Spleen (tissue), 11 donors: ENCODE measurements at regions not wholly inside any gene's neighbourhood (a gene's known extent, or its start where the extent isn't known, plus 50 kb on each side); places are given as distances from the start of the nearest gene placed in this dataset.

Experiments
- DNase-seq: peaks from one replicate; pipeline ENCODE4 v3.0.0-alpha.2; 2020
- H3K27ac ChIP-seq, 8 donors: fragments of 200-600 bp; sonication (generic) in 7 of 8; 1 replicate in 4 of 8; 2 replicates in 4 of 8; pipeline versions ENCODE4 v1.5.0 to v1.8.0; 2016 to 2021; ENCODE audit warnings: inconsistent platforms in 4 of 8, mild to moderate bottlenecking in 4 of 8, moderate library complexity in 1 of 8
- H3K27me3 ChIP-seq, 7 donors: fragments of 200-600 bp; sonication (generic) in 6 of 7; replicated peaks in 1 of 7; 1 replicate in 4 of 7; 2 replicates in 3 of 7; pipeline versions ENCODE4 v1.5.0 to v1.8.0; 2016 to 2021; ENCODE audit warnings: inconsistent platforms in 3 of 7, mild to moderate bottlenecking in 1 of 7
- H3K36me3 ChIP-seq, 6 donors: fragments of 200-600 bp; sonication (generic) in 5 of 6; 1 replicate in 4 of 6; 2 replicates in 2 of 6; pipeline versions ENCODE4 v1.5.0 to v1.8.0; 2016 to 2021; ENCODE audit warnings: inconsistent platforms in 2 of 6
- H3K4me1 ChIP-seq, 6 donors: fragments of 200-600 bp; sonication (generic) in 5 of 6; 1 replicate in 3 of 6; 2 replicates in 3 of 6; pipeline versions ENCODE4 v1.5.0 to v1.8.0; 2016 to 2021; ENCODE audit warnings: inconsistent platforms in 3 of 6
- H3K4me3 ChIP-seq, 8 donors: fragments of 200-600 bp; sonication (generic) in 7 of 8; 1 replicate in 4 of 8; 2 replicates in 4 of 8; pipeline versions ENCODE4 v1.5.0 to v1.8.0; 2016 to 2021; ENCODE audit warnings: inconsistent platforms in 4 of 8, mild to moderate bottlenecking in 4 of 8, moderate library complexity in 2 of 8
- H3K9me3 ChIP-seq, 8 donors: fragments of 200-600 bp; sonication (generic) in 7 of 8; 1 replicate in 4 of 8; 2 replicates in 4 of 8; pipeline versions ENCODE4 v1.5.0 to v1.8.0; 2016 to 2021; ENCODE audit warnings: inconsistent platforms in 4 of 8
- POLR2A ChIP-seq, 3 donors: fragments of 450-650 bp; IDR thresholded peaks; one replicate each; pipeline ENCODE4 v1.5.1; 2017; ENCODE audit warnings: antibody characterized with exemption in 3 of 3, mild to moderate bottlenecking in 1 of 3
- POLR2AphosphoS5 ChIP-seq, 3 donors: sonication (generic); formaldehyde crosslinking; IDR thresholded peaks; one replicate each; pipeline ENCODE4 v1.5.1; 2017; ENCODE audit warnings: antibody characterized with exemption in 3 of 3
- WGBS, 5 donors: extraction: QIAGEN DNeasy Blood & Tissue Kit in 3 of 5; methylation state at CpG; one replicate each; pipeline versions ENCODE4 v1.1.5 to v1.1.7; 2013 to 2018; 5-methylcytosine and 5-hydroxymethylcytosine counted together
- intact Hi-C: fragments of 100-400 bp; cut with DNase I; formaldehyde crosslinking; loops from one replicate; pipeline ENCODE4 v1.15.0; 2023; ENCODE audit warnings: low total_unique reads
- TF ChIP-seq, protein P1 (sequence below), 11 experiments: fragments of 200-600 bp in 7 of 11; fragments of 450-650 bp in 4 of 11; sonication (generic) in 4 of 11; IDR thresholded peaks in 8 of 11; conservative IDR thresholded peaks in 3 of 11; 1 replicate in 7 of 11; 2 replicates in 4 of 11; pipeline versions ENCODE4 v1.4.0 to v1.8.0; 2016 to 2021; ENCODE audit warnings: antibody characterized with exemption in 11 of 11, inconsistent platforms in 4 of 11, mild to moderate bottlenecking in 1 of 11
- donor health status: healthy with polysubstance abuse.
- donor health status: DM: no; HTN: no; CAD: no; lungs with moderate emphysema.
- donor health status: DM: no; HTN: no; CAD: no.
- donor health status: Bipolar disorder and iron deficiency.
- donor health status: healthy.
- donor health status: DM: no; HTN: no; CAD: no.
- donor health status: DM: yes; HTN: yes; CAD: no.

DNA sequence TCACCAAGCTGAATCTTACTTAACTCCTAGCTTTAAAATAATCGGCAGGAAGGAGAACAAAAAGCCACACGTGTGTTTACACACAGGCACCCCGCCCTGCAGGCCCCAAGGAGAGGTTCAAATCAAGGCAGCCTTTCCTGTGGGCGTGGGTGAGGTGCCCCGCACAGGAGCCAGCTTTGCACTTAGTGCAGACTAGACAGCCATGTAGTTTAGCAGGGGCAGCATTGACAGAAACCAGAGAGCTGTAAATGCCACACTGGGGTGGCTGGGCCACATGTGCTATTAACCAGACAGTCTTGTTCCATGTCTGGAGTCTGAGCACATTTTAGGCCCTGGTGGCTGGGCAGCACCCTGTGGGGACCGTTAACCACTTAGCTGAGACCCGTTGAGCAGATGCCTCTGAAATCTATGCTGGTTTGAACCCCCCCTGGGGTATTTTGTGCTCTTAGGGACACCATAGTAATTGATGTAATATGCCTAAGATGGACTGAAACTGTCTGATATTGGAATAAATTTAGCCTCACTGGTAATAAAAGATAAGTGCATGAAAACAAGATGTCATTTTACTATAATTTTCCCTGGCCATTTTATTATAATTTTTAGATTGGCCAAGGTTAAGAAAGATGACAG is 106.4 kb upstream of the KCNG1 start:
- H3K27ac ChIP-seq: peak overlapping the region in 1 of 8 donors; percentile 22
- H3K4me1 ChIP-seq: peaks cover 0 to 30% (median 0%) of the 10 kb centered on the region in 6 donors
- no peak for DNase-seq
- H3K36me3 ChIP-seq: no peaks in the 10 kb centered on the region
- no peak overlapping the region for H3K4me3 ChIP-seq
- H3K9me3 ChIP-seq: no peaks in the 10 kb centered on the region
- intact Hi-C loops: no loop called here
- H3K27me3 ChIP-seq: peaks cover 0 to 11% (median 0%) of the 10 kb centered on the region in 7 donors
- 41 to 54% (median 45%) methylated on average over 7 of the region's 7 CpGs for WGBS, 5 donors
- TF ChIP-seq POLR2AphosphoS5 (IDR thresholded peaks at IDR 0.05): no peak
- TF ChIP-seq POLR2A (IDR thresholded peaks at IDR 0.05): no peak
- TF ChIP-seq, protein P1, sequence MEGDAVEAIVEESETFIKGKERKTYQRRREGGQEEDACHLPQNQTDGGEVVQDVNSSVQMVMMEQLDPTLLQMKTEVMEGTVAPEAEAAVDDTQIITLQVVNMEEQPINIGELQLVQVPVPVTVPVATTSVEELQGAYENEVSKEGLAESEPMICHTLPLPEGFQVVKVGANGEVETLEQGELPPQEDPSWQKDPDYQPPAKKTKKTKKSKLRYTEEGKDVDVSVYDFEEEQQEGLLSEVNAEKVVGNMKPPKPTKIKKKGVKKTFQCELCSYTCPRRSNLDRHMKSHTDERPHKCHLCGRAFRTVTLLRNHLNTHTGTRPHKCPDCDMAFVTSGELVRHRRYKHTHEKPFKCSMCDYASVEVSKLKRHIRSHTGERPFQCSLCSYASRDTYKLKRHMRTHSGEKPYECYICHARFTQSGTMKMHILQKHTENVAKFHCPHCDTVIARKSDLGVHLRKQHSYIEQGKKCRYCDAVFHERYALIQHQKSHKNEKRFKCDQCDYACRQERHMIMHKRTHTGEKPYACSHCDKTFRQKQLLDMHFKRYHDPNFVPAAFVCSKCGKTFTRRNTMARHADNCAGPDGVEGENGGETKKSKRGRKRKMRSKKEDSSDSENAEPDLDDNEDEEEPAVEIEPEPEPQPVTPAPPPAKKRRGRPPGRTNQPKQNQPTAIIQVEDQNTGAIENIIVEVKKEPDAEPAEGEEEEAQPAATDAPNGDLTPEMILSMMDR (IDR thresholded peaks at IDR 0.05 in 8 of 11, conservative IDR thresholded peaks at IDR 0.05 in 3 of 11): no peak

DNA sequence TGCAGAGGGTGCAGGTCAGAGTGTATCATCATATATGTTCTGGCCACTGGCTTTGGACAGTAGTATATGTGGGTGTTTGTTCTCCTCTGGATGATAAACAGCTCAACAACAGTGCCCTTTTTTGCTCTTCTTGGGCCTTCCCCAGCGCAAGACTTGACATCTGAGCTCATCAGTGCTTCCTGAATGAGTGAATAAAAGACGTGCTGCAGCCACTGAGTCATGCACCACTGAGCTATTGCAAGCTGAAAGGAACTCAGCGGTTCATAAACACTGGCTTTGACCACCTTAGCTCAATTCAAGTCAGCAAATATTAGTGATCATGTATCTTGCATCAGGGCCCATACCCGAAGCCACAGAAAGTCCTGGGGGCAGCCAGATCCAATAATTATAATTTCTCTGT is 105.3 kb upstream of the KCNG1 start:
- DNase-seq: no peak
- intact Hi-C loops: no loop called here
- TF ChIP-seq, protein P1 (IDR thresholded peaks at IDR 0.05 in 8 of 11, conservative IDR thresholded peaks at IDR 0.05 in 3 of 11): no peak
- no peak for TF ChIP-seq POLR2A (IDR thresholded peaks at IDR 0.05)
- no peak for TF ChIP-seq POLR2AphosphoS5 (IDR thresholded peaks at IDR 0.05)
- no peak overlapping the region for H3K4me3 ChIP-seq
- H3K27ac ChIP-seq: peak overlapping the region in 1 of 8 donors; percentile 22
- H3K4me1 ChIP-seq: peaks cover 0 to 30% (median 0%) of the 10 kb centered on the region in 6 donors
- peaks cover 0 to 11% (median 0%) of the 10 kb centered on the region in 7 donors for H3K27me3 ChIP-seq
- no peaks in the 10 kb centered on the region for H3K9me3 ChIP-seq
- H3K36me3 ChIP-seq: no peaks in the 10 kb centered on the region
- WGBS, 5 donors: 44 to 67% (median 54%) methylated on average over 4 of the region's 4 CpGs

DNA sequence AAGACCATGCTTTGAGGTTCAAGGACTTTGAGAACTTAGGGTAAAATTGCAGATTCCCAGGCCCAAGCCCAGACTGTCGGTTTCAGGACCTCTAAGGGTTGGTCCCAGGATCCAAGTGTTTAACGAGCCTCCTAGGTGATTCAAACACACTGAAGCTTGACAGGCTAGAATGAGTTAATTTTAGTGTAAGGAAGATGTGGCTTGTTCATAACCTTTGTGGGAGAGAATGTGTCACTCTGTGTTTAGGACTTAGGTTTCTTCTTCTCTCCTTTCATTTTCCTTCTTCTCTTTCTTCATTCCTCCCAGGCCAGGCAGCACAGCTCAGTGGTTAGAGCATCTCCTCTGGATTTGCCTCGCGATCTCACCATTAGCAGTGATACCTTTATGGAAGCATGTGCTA is 104.8 kb upstream of the KCNG1 start:
- Histone ChIP-seq H3K4me3 (no peak overlapping the region), H3K9me3 (no peaks in the 10 kb centered on the region), H3K4me1 (peaks cover 0 to 30% (median 0%) of the 10 kb centered on the region in 6 donors), H3K36me3 (no peaks in the 10 kb centered on the region), H3K27ac (no peak overlapping the region), H3K27me3 (peaks cover 0 to 6% (median 0%) of the 10 kb centered on the region in 7 donors)
- 65 to 87% (median 80%) methylated on average over 4 of the region's 4 CpGs for WGBS, 5 donors
- DNase-seq: no peak
- TF ChIP-seq, protein P1 (IDR thresholded peaks at IDR 0.05 in 8 of 11, conservative IDR thresholded peaks at IDR 0.05 in 3 of 11): no peak
- TF ChIP-seq POLR2AphosphoS5 (IDR thresholded peaks at IDR 0.05) (no peak), POLR2A (IDR thresholded peaks at IDR 0.05) (no peak)
- intact Hi-C loops: no loop called here

DNA sequence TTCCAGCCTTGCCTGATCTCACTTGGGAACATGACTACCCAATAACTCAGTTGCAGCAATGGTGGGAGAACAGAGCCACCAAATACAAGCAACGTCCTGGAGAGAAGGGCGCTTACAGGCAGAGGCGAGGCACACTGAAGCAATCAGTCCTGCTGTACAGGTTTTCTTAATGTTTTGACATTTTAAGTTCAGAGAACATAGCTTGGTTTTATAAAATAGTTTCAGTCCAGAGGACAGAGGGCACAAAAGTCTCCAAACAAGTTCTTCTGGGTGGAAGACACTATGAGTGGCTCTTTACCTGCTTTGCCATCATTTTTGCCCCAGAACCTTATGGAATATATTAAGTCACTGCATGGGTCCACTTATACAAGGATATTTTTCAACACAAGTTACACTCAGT is 103.4 kb upstream of the KCNG1 start:
- peaks cover 0 to 7% (median 0%) of the 10 kb centered on the region in 7 donors for H3K27me3 ChIP-seq
- H3K4me1 ChIP-seq: peaks cover 0 to 24% (median 0%) of the 10 kb centered on the region in 6 donors
- DNase-seq: no peak
- 86 to 91% (median 86%) methylated on average over 3 of the region's 3 CpGs for whole genome bisulfite sequencing, 5 donors
- H3K9me3 ChIP-seq: no peaks in the 10 kb centered on the region
- no peak overlapping the region for H3K4me3 ChIP-seq
- H3K27ac ChIP-seq: no peak overlapping the region
- intact Hi-C loops: no loop called here
- no peaks in the 10 kb centered on the region for H3K36me3 ChIP-seq
- TF ChIP-seq, protein P1 (IDR thresholded peaks at IDR 0.05 in 8 of 11, conservative IDR thresholded peaks at IDR 0.05 in 3 of 11): no peak
- TF ChIP-seq POLR2A (IDR thresholded peaks at IDR 0.05): no peak
- TF ChIP-seq POLR2AphosphoS5 (IDR thresholded peaks at IDR 0.05): no peak
